ENCODE measurements at regions not wholly inside any gene's neighbourhood (a gene's known extent, or its start where the extent isn't known, plus 50 kb on each side); places are given as distances from the start of the nearest gene placed in this dataset.

DNA sequence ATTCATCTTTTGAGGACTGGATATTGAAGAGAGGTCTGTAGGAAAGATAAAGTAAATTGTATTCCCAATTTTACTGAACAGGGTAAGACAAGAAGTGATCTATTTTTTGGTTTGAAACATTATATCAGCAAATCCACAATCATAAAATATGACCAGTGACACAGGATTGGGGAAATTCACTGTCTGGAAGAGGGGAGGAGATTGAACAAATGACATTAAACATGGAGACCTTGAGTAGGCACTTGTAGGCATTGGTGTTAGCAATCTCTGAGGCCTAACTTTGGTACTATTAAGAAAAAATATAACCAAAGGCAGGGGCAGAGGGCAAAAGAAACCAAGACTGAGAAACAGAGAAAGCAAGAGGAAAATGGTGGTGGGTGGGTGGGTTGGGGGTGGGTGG is 132.6 kb upstream of the TMEM161B start:
- TF ChIP-seq CTCF (IDR thresholded peaks at IDR 0.05) (no peak), POLR2A (IDR thresholded peaks at IDR 0.05) (no peak)

Measured in thyroid gland (tissue), 4 donors.